ENCODE measurements at regions not wholly inside any gene's neighbourhood (a gene's known extent, or its start where the extent isn't known, plus 50 kb on each side); places are given as distances from the start of the nearest gene placed in this dataset.

DNA sequence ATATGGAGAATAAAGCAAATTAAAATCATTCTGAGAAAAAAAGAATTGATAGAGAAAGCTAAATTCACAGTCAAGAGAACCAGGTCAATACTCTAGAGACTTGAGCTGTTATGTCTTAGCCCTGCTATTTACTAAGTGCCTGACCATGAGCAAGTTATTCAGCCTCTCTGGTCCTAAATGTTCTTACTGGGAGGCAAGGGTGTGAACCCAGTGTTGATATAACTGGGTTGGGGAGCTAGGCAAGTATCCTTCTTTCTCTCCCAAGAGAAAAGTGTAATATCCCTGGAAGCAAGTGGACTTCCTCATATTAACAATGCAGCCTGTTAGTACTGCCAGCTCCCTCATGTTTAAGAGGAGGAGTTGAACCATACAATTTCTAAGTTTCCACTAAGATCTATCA, 488.9 kb upstream of the RASGRP1 start:
- TF ChIP-seq CTCF (IDR thresholded peaks at IDR 0.05; ENCODE audit: low read depth, low read length), result no peak
- TF ChIP-seq EZH2phosphoT487 (IDR thresholded peaks at IDR 0.05; ENCODE audit: low read depth), result no peak

All from OCI-LY3 (cell line).